HepG2 (cell line): ENCODE measurements at regions not wholly inside any gene's neighbourhood (a gene's known extent, or its start where the extent isn't known, plus 50 kb on each side); places are given as distances from the start of the nearest gene placed in this dataset.
A peak's percentile ranks its signal among the peaks of the same experiment; 100 is the strongest.

Experiments
- AKNA ChIP-seq: sonication (generic); formaldehyde crosslinking; IDR thresholded peaks from 2 replicates; pipeline ENCODE4 v1.4.0; 2020; ENCODE audit warnings: missing genetic modification reagents, borderline replicate concordance
- CBX5 ChIP-seq: sonication (generic); formaldehyde crosslinking; IDR thresholded peaks from 2 replicates; pipeline ENCODE4 v1.4.0; 2020; ENCODE audit warnings: missing genetic modification reagents, borderline replicate concordance
- EP300 ChIP-seq, 3 experiments: sonication (generic) in 1 of 3; formaldehyde crosslinking in 1 of 3; IDR thresholded peaks; 2 replicates each; pipeline versions ENCODE4 v1.5.1 to v1.6.1; 2011 to 2020; ENCODE audit warnings: low read depth in 2 of 3, low read length in 2 of 3, borderline replicate concordance in 1 of 3, improper control_type of control experiment in 1 of 3, mild to moderate bottlenecking in 1 of 3, missing genetic modification reagents in 1 of 3, moderate library complexity in 1 of 3
- HNF1A ChIP-seq, 2 experiments: sonication (generic) in 1 of 2; formaldehyde crosslinking in 1 of 2; IDR thresholded peaks; 2 replicates each; pipeline versions ENCODE4 v1.4.0 to v1.6.1; 2016 to 2020; ENCODE audit warnings: borderline replicate concordance in 1 of 2, low read depth in 1 of 2, mild to moderate bottlenecking in 1 of 2, missing genetic modification reagents in 1 of 2
- KIAA2018 ChIP-seq: sonication (generic); formaldehyde crosslinking; IDR thresholded peaks from 2 replicates; pipeline ENCODE4 v1.5.0; 2020; ENCODE audit warnings: mild to moderate bottlenecking, missing genetic modification reagents, borderline replicate concordance
- MIER2 ChIP-seq: IDR thresholded peaks from 2 replicates; pipeline ENCODE4 v1.6.1; 2016; ENCODE audit warnings: missing biosample characterization, missing genetic modification reagents
- RXRB ChIP-seq: IDR thresholded peaks from 2 replicates; pipeline ENCODE4 v1.6.1; 2016; ENCODE audit warnings: borderline replicate concordance, missing genetic modification reagents, missing compliant biosample characterization
- XRCC5 ChIP-seq: fragments of 200-400 bp; formaldehyde crosslinking; optimal IDR thresholded peaks from 2 replicates; pipeline ENCODE3; 2017; ENCODE audit warnings: mild to moderate bottlenecking, low read length
- ZNF317 ChIP-seq: sonication (generic); formaldehyde crosslinking; IDR thresholded peaks from 2 replicates; pipeline ENCODE4 v1.5.0; 2020; ENCODE audit warnings: mild to moderate bottlenecking, missing genetic modification reagents
- ZNF780A ChIP-seq: sonication (generic); formaldehyde crosslinking; IDR thresholded peaks from 2 replicates; pipeline ENCODE4 v1.8.0; 2022; ENCODE audit warnings: mild to moderate bottlenecking, missing genetic modification reagents, moderate library complexity

GRCh38 chr14:54102051-54102456 is 145.4 kb upstream of the BMP4 start (continued):
- TF ChIP-seq AKNA (CRISPR knock-in tag), result no peak
- TF ChIP-seq HNF1A (IDR thresholded peaks at IDR 0.05; ENCODE audit: low read depth), result peak; percentile 79
- TF ChIP-seq HNF1A (CRISPR knock-in tag; IDR thresholded peaks at IDR 0.05; ENCODE audit: borderline replicate concordance), result peak; percentile 85; the same call in 1 of the 2 replicates
- TF ChIP-seq XRCC5, result no peak
- TF ChIP-seq MIER2 (CRISPR knock-in tag), result no peak
- TF ChIP-seq EP300 (IDR thresholded peaks at IDR 0.05; ENCODE audit: low read depth in 2 of 2, low read length in 2 of 2), result peak in 1 of 2 experiments; percentile 99; a peak in 2 of 4 replicates
- peak; percentile 90; the same call in 1 of the 2 replicates for TF ChIP-seq EP300 (CRISPR knock-in tag; IDR thresholded peaks at IDR 0.05; ENCODE audit: borderline replicate concordance)
- no peak for TF ChIP-seq CBX5
- TF ChIP-seq ZNF317, result no peak
- no peak for TF ChIP-seq ZNF780A (CRISPR knock-in tag)
- TF ChIP-seq KIAA2018 (CRISPR knock-in tag), result no peak
- TF ChIP-seq RXRB, result peak; percentile 94
